Upper lobe of left lung (tissue), 6 donors: ENCODE measurements at regions not wholly inside any gene's neighbourhood (a gene's known extent, or its start where the extent isn't known, plus 50 kb on each side); places are given as distances from the start of the nearest gene placed in this dataset.

Experiments
- ATAC-seq, 2 donors: fragments of 200-7000 bp; cut with Tn5 transposase; one replicate each; pipeline ENCODE4 v1.9.1; 2022; ENCODE audit warnings: mild to moderate bottlenecking in 2 of 2, moderate library complexity in 2 of 2; ENCODE audit not compliant: low FRiP score in 2 of 2
- DNase-seq, 2 donors: peaks; one replicate each; pipeline ENCODE4 v3.0.0-alpha.2; 2019 to 2020
- H3K27ac ChIP-seq, 4 donors: fragments of 200-600 bp; sonication (generic); one replicate each; pipeline ENCODE4 v1.5.1; 2016 to 2019
- H3K27me3 ChIP-seq, 4 donors: fragments of 200-600 bp; sonication (generic); one replicate each; pipeline ENCODE4 v1.5.1; 2017 to 2019
- H3K36me3 ChIP-seq, 4 donors: fragments of 200-600 bp; sonication (generic); one replicate each; pipeline ENCODE4 v1.5.1; 2016 to 2019
- H3K4me1 ChIP-seq, 4 donors: fragments of 200-600 bp; sonication (generic); one replicate each; pipeline ENCODE4 v1.5.1; 2018 to 2019
- H3K4me3 ChIP-seq, 4 donors: fragments of 200-600 bp; sonication (generic); one replicate each; pipeline ENCODE4 v1.5.1; 2017 to 2019; ENCODE audit warnings: mild to moderate bottlenecking in 2 of 4, moderate library complexity in 1 of 4
- H3K9me3 ChIP-seq, 4 donors: fragments of 200-600 bp; sonication (generic); one replicate each; pipeline ENCODE4 v1.5.1; 2018 to 2019
- CTCF ChIP-seq, 6 experiments: fragments of 450-650 bp in 4 of 6; fragments of 200-600 bp in 2 of 6; sonication (generic) in 2 of 6; IDR thresholded peaks; one replicate each; pipeline ENCODE4 v1.5.1; 2016 to 2019; ENCODE audit warnings: antibody characterized with exemption in 6 of 6
- EP300 ChIP-seq, 4 donors: sonication (generic); formaldehyde crosslinking; IDR thresholded peaks; one replicate each; pipeline ENCODE4 v1.5.1; 2017; ENCODE audit warnings: antibody characterized with exemption in 4 of 4, control low read depth in 2 of 4
- POLR2A ChIP-seq, 4 donors: fragments of 450-650 bp; IDR thresholded peaks; one replicate each; pipeline ENCODE4 v1.5.1; 2016 to 2017; ENCODE audit warnings: antibody characterized with exemption in 4 of 4, mild to moderate bottlenecking in 2 of 4
- POLR2AphosphoS5 ChIP-seq, 2 donors: sonication (generic); formaldehyde crosslinking; IDR thresholded peaks; one replicate each; pipeline ENCODE4 v1.5.1; 2017; ENCODE audit warnings: antibody characterized with exemption in 2 of 2
- WGBS, 2 donors: methylation state at CpG; one replicate each; pipeline ENCODE4 v1.1.5; 2017 to 2018; 5-methylcytosine and 5-hydroxymethylcytosine counted together
- donor health status: DM: no; HTN: no; CAD: no; lungs with moderate emphysema.
- donor health status: DM: no; HTN: yes; CAD: no; lungs with severe emphysema.

GRCh38 chr2:8322634-8323033, 359.2 kb upstream of the ID2 start:
- no peaks in the 10 kb centered on the region for H3K9me3 ChIP-seq
- H3K36me3 ChIP-seq = no peaks in the 10 kb centered on the region
- no peak for TF ChIP-seq POLR2AphosphoS5 (IDR thresholded peaks at IDR 0.05)
- TF ChIP-seq EP300 (IDR thresholded peaks at IDR 0.05) = no peak
- no peak for TF ChIP-seq CTCF (IDR thresholded peaks at IDR 0.05)
- TF ChIP-seq POLR2A (IDR thresholded peaks at IDR 0.05) = no peak
- H3K4me3 ChIP-seq = no peak overlapping the region
- H3K4me1 ChIP-seq = no peaks in the 10 kb centered on the region
- H3K27me3 ChIP-seq = no peaks in the 10 kb centered on the region
- ATAC-seq = no peak
- WGBS, 2 donors = 81 to 83% methylated on average over 4 of the region's 4 CpGs
- no peak for DNase-seq
- H3K27ac ChIP-seq = no peak overlapping the region

- no peak overlapping the region for H3K4me3 ChIP-seq
- DNase-seq (no peak), ATAC-seq (no peak)
- no peak for TF ChIP-seq CTCF (IDR thresholded peaks at IDR 0.05)
- TF ChIP-seq POLR2A (IDR thresholded peaks at IDR 0.05) = no peak
- TF ChIP-seq POLR2AphosphoS5 (IDR thresholded peaks at IDR 0.05) = no peak
- no peak for TF ChIP-seq EP300 (IDR thresholded peaks at IDR 0.05)
- H3K27me3 ChIP-seq = no peaks in the 10 kb centered on the region
- H3K9me3 ChIP-seq = no peaks in the 10 kb centered on the region
- H3K27ac ChIP-seq = no peak overlapping the region
- peaks cover 0 to 8% (median 2%) of the 10 kb centered on the region in 4 donors for H3K4me1 ChIP-seq
- H3K36me3 ChIP-seq = no peaks in the 10 kb centered on the region
- WGBS, 2 donors = 46 to 61% methylated on average over 11 of the region's 11 CpGs
Measured at GRCh38 chr2:8324164-8324856, 357.5 kb upstream of the ID2 start.

- H3K27ac ChIP-seq = no peak overlapping the region
- no peaks in the 10 kb centered on the region for H3K36me3 ChIP-seq
- H3K27me3 ChIP-seq = no peaks in the 10 kb centered on the region
- WGBS, 2 donors = 74 to 78% methylated on average over 5 of the region's 5 CpGs
- no peak for ATAC-seq
- H3K4me3 ChIP-seq = no peak overlapping the region
- no peaks in the 10 kb centered on the region for H3K9me3 ChIP-seq
- H3K4me1 ChIP-seq = peaks cover 0 to 12% (median 5%) of the 10 kb centered on the region in 4 donors
- no peak for DNase-seq
- TF ChIP-seq CTCF (IDR thresholded peaks at IDR 0.05) (no peak), EP300 (IDR thresholded peaks at IDR 0.05) (no peak), POLR2A (IDR thresholded peaks at IDR 0.05) (no peak), POLR2AphosphoS5 (IDR thresholded peaks at IDR 0.05) (no peak)
Measured at GRCh38 chr2:8324901-8325300, 357.0 kb upstream of the ID2 start.

GRCh38 chr2:8327371-8328100, 354.3 kb upstream of the ID2 start:
- TF ChIP-seq EP300 (IDR thresholded peaks at IDR 0.05) (no peak), CTCF (IDR thresholded peaks at IDR 0.05) (no peak), POLR2A (IDR thresholded peaks at IDR 0.05) (no peak), POLR2AphosphoS5 (IDR thresholded peaks at IDR 0.05) (no peak)
- no peak for DNase-seq
- H3K4me1 ChIP-seq = peaks cover 0 to 16% (median 7%) of the 10 kb centered on the region in 4 donors
- H3K27ac ChIP-seq = no peak overlapping the region
- WGBS, 2 donors = 73 to 91% methylated on average over 1 to 6 of the region's 8 CpGs
- no peaks in the 10 kb centered on the region for H3K9me3 ChIP-seq
- no peak overlapping the region for H3K4me3 ChIP-seq
- no peak for ATAC-seq
- no peaks in the 10 kb centered on the region for H3K36me3 ChIP-seq
- H3K27me3 ChIP-seq = no peaks in the 10 kb centered on the region
